ENCODE measurements at regions not wholly inside any gene's neighbourhood (a gene's known extent, or its start where the extent isn't known, plus 50 kb on each side); places are given as distances from the start of the nearest gene placed in this dataset.

DNA sequence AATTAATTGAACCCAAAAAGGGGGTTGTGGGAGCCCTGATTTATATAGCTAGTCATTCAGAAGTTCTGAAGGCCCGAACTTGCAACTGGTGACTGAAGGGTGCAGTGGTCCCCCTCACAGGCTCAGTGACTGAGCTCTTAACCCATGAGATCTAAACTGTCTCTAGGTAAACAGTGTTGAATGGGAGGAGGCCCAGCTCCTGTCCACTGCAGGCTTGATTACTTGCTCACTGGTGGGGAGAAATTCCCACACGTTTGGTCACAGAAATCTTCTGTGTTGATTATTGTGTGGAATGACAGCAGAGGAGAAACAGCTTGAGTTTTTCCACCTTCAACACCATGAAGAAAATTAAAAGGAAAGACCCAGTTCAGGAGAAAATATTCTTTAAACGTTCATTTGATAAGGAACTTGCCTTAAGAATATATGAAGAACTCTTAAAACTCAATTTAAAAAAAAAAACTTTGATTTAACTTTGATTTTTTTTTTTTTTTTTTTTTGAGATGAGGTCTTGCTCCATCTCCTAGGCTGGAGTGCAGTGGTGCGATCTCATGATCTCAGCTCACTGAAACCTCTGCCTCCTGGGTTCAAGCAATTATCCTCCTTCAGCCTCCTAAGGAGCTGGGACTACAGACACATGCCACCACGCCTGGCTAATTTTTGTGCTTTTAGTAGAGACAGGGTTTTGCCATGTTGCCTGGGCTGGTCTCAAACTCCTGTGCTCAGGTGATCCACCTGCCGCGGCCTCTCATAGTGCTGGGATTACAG is 249.3 kb downstream of the UQCRFS1 start:
- Histone ChIP-seq H3K27ac (no peak overlapping the region), H3K27me3 (no peaks in the 10 kb centered on the region)

DNA sequence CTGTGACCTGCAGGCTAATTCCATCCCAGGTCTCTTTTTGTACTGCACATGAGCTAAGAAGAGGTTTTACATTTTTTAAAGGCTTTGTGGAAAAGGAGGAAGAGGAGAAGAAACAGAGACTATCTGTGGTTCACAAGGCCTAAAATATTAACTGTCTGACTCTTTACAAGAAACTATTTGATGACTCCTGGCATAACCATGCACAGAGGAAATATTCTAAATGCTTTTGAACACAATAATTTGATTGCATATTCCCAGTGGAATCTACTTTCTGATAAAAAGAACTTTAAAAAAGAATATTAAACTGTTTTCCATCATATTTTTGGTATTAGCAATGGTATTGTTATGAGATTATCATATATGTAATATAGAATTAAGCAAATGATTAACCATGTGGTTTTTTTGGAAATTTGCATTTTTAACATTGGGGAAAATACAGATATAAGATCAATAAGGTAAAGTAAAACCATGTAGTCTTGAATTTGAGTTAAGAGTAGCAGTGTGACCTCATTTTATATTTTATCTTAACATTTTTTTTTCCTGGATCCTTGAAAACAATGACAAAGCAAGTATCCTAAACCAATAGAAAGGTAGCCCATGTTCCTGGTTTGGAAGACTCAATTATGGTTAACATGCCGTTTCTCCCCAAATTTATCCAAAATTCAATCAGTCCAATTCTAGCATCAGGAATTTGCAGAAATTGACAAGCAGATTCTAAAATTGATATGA is 251.0 kb downstream of the UQCRFS1 start:
- DNase-seq = no peak
- Histone ChIP-seq H3K27ac (no peak overlapping the region), H3K9me3 (replicated peaks in 1 of 3) (no peaks in the 10 kb centered on the region), H3K4me1 (replicated peaks in 1 of 2) (peaks cover 0 to 7% of the 10 kb centered on the region in 2 donors), H3K4me3 (no peak overlapping the region), H3K36me3 (replicated peaks in 1 of 2) (no peaks in the 10 kb centered on the region), H3K27me3 (no peaks in the 10 kb centered on the region)
- intact Hi-C loops (cut with DNase I) = no loop called here
- WGBS, 4 donors = 73 to 86% (median 83%) methylated on average over 1 of the region's 1 CpG
- TF ChIP-seq, protein P1, sequence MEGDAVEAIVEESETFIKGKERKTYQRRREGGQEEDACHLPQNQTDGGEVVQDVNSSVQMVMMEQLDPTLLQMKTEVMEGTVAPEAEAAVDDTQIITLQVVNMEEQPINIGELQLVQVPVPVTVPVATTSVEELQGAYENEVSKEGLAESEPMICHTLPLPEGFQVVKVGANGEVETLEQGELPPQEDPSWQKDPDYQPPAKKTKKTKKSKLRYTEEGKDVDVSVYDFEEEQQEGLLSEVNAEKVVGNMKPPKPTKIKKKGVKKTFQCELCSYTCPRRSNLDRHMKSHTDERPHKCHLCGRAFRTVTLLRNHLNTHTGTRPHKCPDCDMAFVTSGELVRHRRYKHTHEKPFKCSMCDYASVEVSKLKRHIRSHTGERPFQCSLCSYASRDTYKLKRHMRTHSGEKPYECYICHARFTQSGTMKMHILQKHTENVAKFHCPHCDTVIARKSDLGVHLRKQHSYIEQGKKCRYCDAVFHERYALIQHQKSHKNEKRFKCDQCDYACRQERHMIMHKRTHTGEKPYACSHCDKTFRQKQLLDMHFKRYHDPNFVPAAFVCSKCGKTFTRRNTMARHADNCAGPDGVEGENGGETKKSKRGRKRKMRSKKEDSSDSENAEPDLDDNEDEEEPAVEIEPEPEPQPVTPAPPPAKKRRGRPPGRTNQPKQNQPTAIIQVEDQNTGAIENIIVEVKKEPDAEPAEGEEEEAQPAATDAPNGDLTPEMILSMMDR (IDR thresholded peaks at IDR 0.05) = no peak
- TF ChIP-seq POLR2A (IDR thresholded peaks at IDR 0.05) = no peak

More for the DNA sequence above, 249.3 kb downstream of the UQCRFS1 start:
- Histone ChIP-seq H3K36me3 (replicated peaks in 1 of 2) (no peaks in the 10 kb centered on the region), H3K4me3 (no peak overlapping the region), H3K4me1 (replicated peaks in 1 of 2) (peaks cover 0 to 6% of the 10 kb centered on the region in 2 donors), H3K9me3 (replicated peaks in 1 of 3) (no peaks in the 10 kb centered on the region)
- no peak for DNase-seq
- WGBS, 4 donors = 83 to 92% (median 88%) methylated on average over 7 of the region's 7 CpGs
- intact Hi-C loops (cut with DNase I) = no loop called here
- no peak for TF ChIP-seq POLR2A (IDR thresholded peaks at IDR 0.05)
- TF ChIP-seq, protein P1 (IDR thresholded peaks at IDR 0.05) = no peak

DNA sequence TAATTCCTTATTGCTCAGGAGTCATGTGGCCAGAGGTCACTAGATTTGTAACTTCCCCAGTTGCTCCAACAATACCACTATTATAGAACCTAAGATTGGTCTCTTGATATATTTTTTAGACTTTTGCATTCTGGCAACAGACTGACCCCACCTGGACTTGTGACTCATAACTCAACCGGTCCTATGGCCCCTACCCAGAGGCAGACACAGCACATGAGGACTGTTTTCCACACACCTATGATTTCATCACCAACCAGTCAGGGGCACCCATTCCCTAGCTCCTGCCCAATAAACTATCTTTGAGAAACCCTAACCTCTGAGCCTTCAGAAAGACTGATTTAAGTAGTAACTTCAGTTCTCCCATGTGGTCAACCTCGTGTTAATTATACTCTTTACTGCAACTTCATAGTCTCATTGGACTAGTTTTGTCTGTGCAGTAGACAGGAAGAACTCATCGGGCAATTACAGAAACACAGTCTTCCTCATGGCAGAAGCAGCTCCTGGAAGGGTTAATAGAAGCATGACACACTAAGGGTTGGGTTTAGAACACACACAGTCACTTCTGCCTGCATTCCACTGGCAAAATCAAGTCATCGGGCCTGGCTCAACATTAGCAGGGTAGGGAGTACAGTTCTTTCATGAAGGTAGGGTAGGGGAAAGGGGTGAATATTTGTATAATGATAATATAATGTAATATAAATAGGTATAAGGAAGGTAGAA is 251.8 kb downstream of the UQCRFS1 start:
- no peaks in the 10 kb centered on the region for H3K27me3 ChIP-seq
- no peak overlapping the region for H3K27ac ChIP-seq
- peaks cover 0 to 7% of the 10 kb centered on the region in 2 donors for H3K4me1 ChIP-seq (replicated peaks in 1 of 2)
- DNase-seq = no peak
- no peak for TF ChIP-seq POLR2A (IDR thresholded peaks at IDR 0.05)
- TF ChIP-seq, protein P1 (IDR thresholded peaks at IDR 0.05) = no peak
- H3K4me3 ChIP-seq = no peak overlapping the region
- intact Hi-C loops (cut with DNase I) = no loop called here
- 76 to 82% (median 78%) methylated on average over 4 of the region's 4 CpGs for WGBS, 4 donors
- no peaks in the 10 kb centered on the region for H3K9me3 ChIP-seq (replicated peaks in 1 of 3)
- H3K36me3 ChIP-seq (replicated peaks in 1 of 2) = no peaks in the 10 kb centered on the region

DNA sequence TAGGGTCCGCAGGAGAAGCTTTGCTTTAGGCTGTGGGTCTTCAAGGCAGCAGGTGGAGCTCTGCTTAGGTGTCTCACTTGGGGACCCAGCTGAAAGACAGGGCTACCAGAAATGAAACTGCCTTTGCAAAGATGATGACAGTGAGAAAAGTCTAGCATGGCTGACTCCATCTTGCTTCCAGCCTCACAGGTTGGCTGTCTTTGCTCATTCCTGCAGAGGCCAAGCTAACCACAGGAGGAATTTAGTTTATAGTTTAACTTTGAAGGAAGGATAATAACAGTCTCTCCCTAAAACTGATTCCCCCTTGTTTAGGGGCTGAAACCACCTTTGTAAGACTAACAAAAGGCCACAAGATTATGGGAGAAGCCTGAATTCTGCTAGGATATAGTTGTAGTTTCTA is 252.4 kb downstream of the UQCRFS1 start:
- Histone ChIP-seq H3K4me1 (replicated peaks in 1 of 2) (peaks cover 0 to 7% of the 10 kb centered on the region in 2 donors), H3K27ac (no peak overlapping the region), H3K9me3 (replicated peaks in 1 of 3) (no peaks in the 10 kb centered on the region), H3K36me3 (replicated peaks in 1 of 2) (no peaks in the 10 kb centered on the region), H3K27me3 (no peaks in the 10 kb centered on the region), H3K4me3 (no peak overlapping the region)
- intact Hi-C loops (cut with DNase I) = no loop called here
- TF ChIP-seq POLR2A (IDR thresholded peaks at IDR 0.05) = no peak
- TF ChIP-seq, protein P1 (IDR thresholded peaks at IDR 0.05) = no peak
- no peak for DNase-seq
- 88 to 100% (median 94%) methylated on average over 1 of the region's 1 CpG for WGBS, 4 donors
